ENCODE measurements at regions not wholly inside any gene's neighbourhood (a gene's known extent, or its start where the extent isn't known, plus 50 kb on each side); places are given as distances from the start of the nearest gene placed in this dataset.

DNA sequence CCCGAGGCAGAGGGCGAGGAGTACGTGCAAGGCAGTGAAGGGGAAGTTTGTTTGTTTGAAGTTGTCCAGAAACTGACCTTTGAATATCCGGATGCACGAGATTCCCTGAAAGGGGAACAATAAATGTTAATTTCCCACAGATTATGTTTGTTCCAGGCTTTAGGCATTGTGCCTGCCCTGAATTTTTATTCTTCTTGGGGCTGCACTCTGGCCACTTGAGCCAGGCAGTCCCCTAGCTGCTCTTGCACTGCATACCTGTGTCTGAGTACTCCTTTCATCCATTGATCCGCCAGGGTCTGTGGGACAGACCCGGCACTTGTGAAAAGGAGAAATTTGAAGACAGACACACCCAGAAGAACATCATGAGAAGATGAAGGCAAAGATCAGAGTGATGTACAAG lies 343.5 kb upstream of the FOXK1 start:
- Histone ChIP-seq H3K27me3 (ENCODE audit: insufficient read depth, low read length, poor library complexity, severe bottlenecking) (no peaks in the 10 kb centered on the region), H3K4me2 (ENCODE audit: low read depth, low read length, poor library complexity, severe bottlenecking) (no peak overlapping the region), H3K9me2 (replicated peaks; ENCODE audit: low read depth, low read length) (no peaks in the 10 kb centered on the region), H3K4me1 (ENCODE audit: insufficient read depth, low read length, poor library complexity, severe bottlenecking) (no peaks in the 10 kb centered on the region), H2AFZ (ENCODE audit: low read length) (no peak overlapping the region), H3K79me2 (ENCODE audit: insufficient read depth, low read length) (no peaks in the 10 kb centered on the region), H4K20me1 (ENCODE audit: insufficient read depth, low read length, poor library complexity, severe bottlenecking) (no peaks in the 10 kb centered on the region), H3K9ac (ENCODE audit: low read depth, low read length, poor library complexity, severe bottlenecking) (no peak overlapping the region), H3K4me3 (ENCODE audit: low read length, poor library complexity, severe bottlenecking) (no peak overlapping the region), H3F3A (ENCODE audit: low read depth) (no peaks in the 10 kb centered on the region), H3K9me3 (ENCODE audit: insufficient read depth, low read depth, low read length) (peaks cover 5% of the 10 kb centered on the region; the same call in 1 of the 2 replicates), H3K36me3 (ENCODE audit: insufficient read depth, low read length) (no peaks in the 10 kb centered on the region)
- TF ChIP-seq EZH2phosphoT487 (IDR thresholded peaks at IDR 0.05; ENCODE audit: borderline replicate concordance) = no peak
- TF ChIP-seq, protein P1, sequence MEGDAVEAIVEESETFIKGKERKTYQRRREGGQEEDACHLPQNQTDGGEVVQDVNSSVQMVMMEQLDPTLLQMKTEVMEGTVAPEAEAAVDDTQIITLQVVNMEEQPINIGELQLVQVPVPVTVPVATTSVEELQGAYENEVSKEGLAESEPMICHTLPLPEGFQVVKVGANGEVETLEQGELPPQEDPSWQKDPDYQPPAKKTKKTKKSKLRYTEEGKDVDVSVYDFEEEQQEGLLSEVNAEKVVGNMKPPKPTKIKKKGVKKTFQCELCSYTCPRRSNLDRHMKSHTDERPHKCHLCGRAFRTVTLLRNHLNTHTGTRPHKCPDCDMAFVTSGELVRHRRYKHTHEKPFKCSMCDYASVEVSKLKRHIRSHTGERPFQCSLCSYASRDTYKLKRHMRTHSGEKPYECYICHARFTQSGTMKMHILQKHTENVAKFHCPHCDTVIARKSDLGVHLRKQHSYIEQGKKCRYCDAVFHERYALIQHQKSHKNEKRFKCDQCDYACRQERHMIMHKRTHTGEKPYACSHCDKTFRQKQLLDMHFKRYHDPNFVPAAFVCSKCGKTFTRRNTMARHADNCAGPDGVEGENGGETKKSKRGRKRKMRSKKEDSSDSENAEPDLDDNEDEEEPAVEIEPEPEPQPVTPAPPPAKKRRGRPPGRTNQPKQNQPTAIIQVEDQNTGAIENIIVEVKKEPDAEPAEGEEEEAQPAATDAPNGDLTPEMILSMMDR (conservative IDR thresholded peaks at IDR 0.05; ENCODE audit: low read length) = no peak

DNA sequence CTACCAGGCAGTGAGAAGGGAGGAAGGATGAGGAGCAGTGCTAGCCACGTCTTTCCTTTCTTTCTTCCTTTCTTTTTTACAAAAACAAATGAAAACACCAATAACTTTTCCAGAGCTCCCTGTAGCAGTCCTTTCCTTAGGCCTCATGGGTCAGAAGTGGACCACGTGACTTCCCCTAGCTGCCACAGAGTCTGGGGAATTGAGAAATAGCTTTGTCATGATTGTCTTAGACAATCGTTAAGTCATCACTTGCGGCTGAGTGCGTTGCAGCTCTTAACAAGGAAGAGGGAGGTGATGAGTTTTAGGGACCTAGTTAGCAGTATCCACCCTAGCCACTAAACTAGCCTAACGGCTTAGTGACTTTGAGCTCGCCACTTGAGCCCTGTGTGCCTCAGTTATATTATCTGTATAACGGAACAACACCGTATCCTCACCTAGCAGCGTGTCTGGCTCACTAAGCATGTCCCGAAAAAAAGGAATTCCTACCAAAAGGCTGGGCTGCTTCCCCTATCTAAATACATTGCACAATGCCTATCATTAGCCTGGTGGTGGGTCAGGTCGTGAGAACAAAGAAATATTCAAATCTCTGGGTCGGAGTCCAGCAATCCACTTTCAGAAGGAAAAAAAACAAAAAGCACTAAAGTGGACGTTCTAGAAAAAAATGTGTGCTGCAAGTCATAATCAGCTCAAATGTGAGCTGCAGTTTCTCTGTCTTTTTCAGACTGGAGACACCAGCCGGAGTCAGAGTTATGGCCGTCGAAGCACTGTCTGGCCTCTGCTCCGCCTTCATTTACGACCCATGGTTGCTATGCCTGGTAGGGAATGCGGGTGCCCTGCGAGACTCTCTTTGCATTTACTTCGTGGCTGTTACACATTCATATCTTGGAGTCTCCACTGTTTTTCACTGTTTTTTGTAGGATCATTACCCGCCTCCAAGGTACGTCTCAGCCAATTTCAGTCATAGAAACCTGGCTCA lies 338.5 kb upstream of the FOXK1 start:
- Histone ChIP-seq H3K79me2 (ENCODE audit: insufficient read depth, low read length) (no peaks in the 10 kb centered on the region), H3K9me2 (replicated peaks; ENCODE audit: low read depth, low read length) (no peaks in the 10 kb centered on the region), H3K4me1 (ENCODE audit: insufficient read depth, low read length, poor library complexity, severe bottlenecking) (no peaks in the 10 kb centered on the region), H3K9ac (ENCODE audit: low read depth, low read length, poor library complexity, severe bottlenecking) (no peak overlapping the region), H3K27me3 (ENCODE audit: insufficient read depth, low read length, poor library complexity, severe bottlenecking) (no peaks in the 10 kb centered on the region), H3K4me2 (ENCODE audit: low read depth, low read length, poor library complexity, severe bottlenecking) (no peak overlapping the region), H3K9me3 (ENCODE audit: insufficient read depth, low read depth, low read length) (peaks cover 5% of the 10 kb centered on the region; the same call in 1 of the 2 replicates), H3K36me3 (ENCODE audit: insufficient read depth, low read length) (no peaks in the 10 kb centered on the region), H4K20me1 (ENCODE audit: insufficient read depth, low read length, poor library complexity, severe bottlenecking) (no peaks in the 10 kb centered on the region), H2AFZ (ENCODE audit: low read length) (no peak overlapping the region), H3F3A (ENCODE audit: low read depth) (no peaks in the 10 kb centered on the region), H3K4me3 (ENCODE audit: low read length, poor library complexity, severe bottlenecking) (no peak overlapping the region)
- no peak for TF ChIP-seq EZH2phosphoT487 (IDR thresholded peaks at IDR 0.05; ENCODE audit: borderline replicate concordance)
- TF ChIP-seq, protein P1 (conservative IDR thresholded peaks at IDR 0.05; ENCODE audit: low read length) = no peak

DNA sequence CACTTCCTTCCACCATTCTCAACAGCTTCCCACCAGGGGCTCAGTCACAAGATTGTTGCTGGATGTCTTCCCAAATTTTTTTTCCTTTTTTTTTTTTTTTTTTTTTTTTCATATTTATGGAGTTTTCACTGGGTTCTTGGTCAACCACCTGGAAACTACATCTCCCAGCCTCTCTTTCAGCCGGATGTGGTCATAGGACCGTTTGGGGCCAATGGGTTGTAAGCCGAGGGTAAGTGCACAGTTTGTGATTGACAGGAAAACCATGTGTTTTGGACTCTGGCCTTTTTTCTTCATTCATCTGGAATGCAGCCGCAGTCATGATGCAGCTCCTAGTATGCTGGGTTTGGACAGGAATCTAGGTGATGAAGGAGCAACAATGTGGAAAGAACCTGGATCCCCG lies 337.1 kb upstream of the FOXK1 start:
- Histone ChIP-seq H3K4me1 (ENCODE audit: insufficient read depth, low read length, poor library complexity, severe bottlenecking) (no peaks in the 10 kb centered on the region), H4K20me1 (ENCODE audit: insufficient read depth, low read length, poor library complexity, severe bottlenecking) (no peaks in the 10 kb centered on the region), H2AFZ (ENCODE audit: low read length) (no peak overlapping the region), H3K4me3 (ENCODE audit: low read length, poor library complexity, severe bottlenecking) (no peak overlapping the region), H3K9me3 (ENCODE audit: insufficient read depth, low read depth, low read length) (peaks cover 3% of the 10 kb centered on the region; the same call in 1 of the 2 replicates), H3K27me3 (ENCODE audit: insufficient read depth, low read length, poor library complexity, severe bottlenecking) (no peaks in the 10 kb centered on the region), H3K79me2 (ENCODE audit: insufficient read depth, low read length) (no peaks in the 10 kb centered on the region), H3K9me2 (replicated peaks; ENCODE audit: low read depth, low read length) (no peaks in the 10 kb centered on the region), H3K36me3 (ENCODE audit: insufficient read depth, low read length) (no peaks in the 10 kb centered on the region), H3K4me2 (ENCODE audit: low read depth, low read length, poor library complexity, severe bottlenecking) (no peak overlapping the region), H3F3A (ENCODE audit: low read depth) (no peaks in the 10 kb centered on the region), H3K9ac (ENCODE audit: low read depth, low read length, poor library complexity, severe bottlenecking) (no peak overlapping the region)
- TF ChIP-seq, protein P1 (conservative IDR thresholded peaks at IDR 0.05; ENCODE audit: low read length) = no peak
- no peak for TF ChIP-seq EZH2phosphoT487 (IDR thresholded peaks at IDR 0.05; ENCODE audit: borderline replicate concordance)

All from Loucy (cell line).